ENCODE measurements at regions not wholly inside any gene's neighbourhood (a gene's known extent, or its start where the extent isn't known, plus 50 kb on each side); places are given as distances from the start of the nearest gene placed in this dataset.

- TF ChIP-seq CTCF (IDR thresholded peaks at IDR 0.05) (no peak), POLR2A (IDR thresholded peaks at IDR 0.05) (no peak)
These were observed 234.4 kb upstream of the RBBP8 start for GRCh38 chr18:22698711-22699110.

Data from adrenal gland (tissue), 5 donors.